HL-60 (cell line): ENCODE measurements at regions not wholly inside any gene's neighbourhood (a gene's known extent, or its start where the extent isn't known, plus 50 kb on each side); places are given as distances from the start of the nearest gene placed in this dataset.

Experiments used
- DNase-seq, 2 experiments: peaks; one replicate each; pipeline ENCODE4 v3.0.0-alpha.2; 2010 to 2020; ENCODE audit warnings: low read depth in 1 of 2, low spot score in 1 of 2
- H3K27ac ChIP-seq: fragments of 250-450 bp; sonication (Bioruptor Pico); replicated peaks from 2 replicates; pipeline ENCODE4 v1.5.1; 2020; ENCODE audit warnings: mild to moderate bottlenecking, moderate library complexity
- H3K27me3 ChIP-seq: fragments of 250-450 bp; sonication (Bioruptor Pico); 2 replicates; pipeline ENCODE4 v1.5.1; 2021; ENCODE audit warnings: mild to moderate bottlenecking, moderate library complexity; ENCODE audit not compliant: insufficient read depth, poor library complexity, severe bottlenecking
- H3K4me3 ChIP-seq: replicated peaks from 2 replicates; pipeline ENCODE4 v1.5.1; 2011; ENCODE audit warnings: mild to moderate bottlenecking, control low read depth, low read length; ENCODE audit not compliant: insufficient read depth
- GABPA ChIP-seq: IDR thresholded peaks from 2 replicates; pipeline ENCODE4 v1.6.1; 2012; ENCODE audit warnings: low read depth
- POLR2AphosphoS5 ChIP-seq: IDR thresholded peaks from 2 replicates; pipeline ENCODE4 v1.6.1; 2012; ENCODE audit warnings: low read depth
- SPI1 ChIP-seq: IDR thresholded peaks from 2 replicates; pipeline ENCODE4 v1.6.1; 2012; ENCODE audit warnings: low read depth, mild to moderate bottlenecking, borderline replicate concordance
- TF ChIP-seq, protein P1 (sequence below): IDR thresholded peaks from one replicate; pipeline ENCODE4 v1.5.1; 2011; ENCODE audit warnings: low read length, control low read depth, inconsistent platforms; ENCODE audit not compliant: insufficient read depth
- TF ChIP-seq, protein P2 (sequence below): IDR thresholded peaks from 2 replicates; pipeline ENCODE4 v1.6.1; 2012; ENCODE audit warnings: low read depth; ENCODE audit not compliant: insufficient replicate concordance

DNA sequence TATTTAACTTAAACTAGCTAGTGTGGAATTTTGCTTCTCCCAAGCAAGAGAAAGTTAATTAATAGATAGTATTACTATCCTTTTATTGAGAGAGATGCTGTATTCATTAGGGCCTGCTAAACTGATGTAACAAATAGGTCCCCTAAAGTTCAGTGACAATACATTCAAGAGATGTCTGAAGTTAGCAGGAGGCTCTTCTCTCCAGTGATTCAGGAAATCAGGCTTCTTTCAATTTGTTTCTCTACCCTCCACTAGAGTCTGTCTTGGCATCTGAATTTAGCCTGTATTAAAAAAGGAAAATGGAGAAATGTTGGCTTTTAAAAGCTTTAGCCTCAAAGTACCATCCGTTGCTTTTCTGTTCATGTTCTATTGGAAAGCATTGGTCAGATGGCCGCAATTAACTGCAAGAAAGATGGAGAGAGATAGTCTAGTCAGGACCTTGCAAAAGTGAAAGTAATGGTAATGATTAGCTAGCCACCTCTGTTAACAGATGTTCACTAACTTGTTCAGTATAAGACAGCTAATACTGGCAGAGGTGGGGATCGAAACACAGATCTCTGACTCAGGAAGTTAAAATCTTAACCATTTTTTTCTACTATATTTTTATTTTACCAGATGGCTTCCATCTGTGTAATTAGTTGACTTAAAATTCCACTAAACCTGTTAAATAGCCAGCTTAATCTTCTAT lies 786.8 kb downstream of the TMTC2 start:
- no peak overlapping the region for H3K4me3 ChIP-seq
- no peak for DNase-seq
- no peak overlapping the region for H3K27ac ChIP-seq
- H3K27me3 ChIP-seq: no peaks in the 10 kb centered on the region
- TF ChIP-seq, protein P1, sequence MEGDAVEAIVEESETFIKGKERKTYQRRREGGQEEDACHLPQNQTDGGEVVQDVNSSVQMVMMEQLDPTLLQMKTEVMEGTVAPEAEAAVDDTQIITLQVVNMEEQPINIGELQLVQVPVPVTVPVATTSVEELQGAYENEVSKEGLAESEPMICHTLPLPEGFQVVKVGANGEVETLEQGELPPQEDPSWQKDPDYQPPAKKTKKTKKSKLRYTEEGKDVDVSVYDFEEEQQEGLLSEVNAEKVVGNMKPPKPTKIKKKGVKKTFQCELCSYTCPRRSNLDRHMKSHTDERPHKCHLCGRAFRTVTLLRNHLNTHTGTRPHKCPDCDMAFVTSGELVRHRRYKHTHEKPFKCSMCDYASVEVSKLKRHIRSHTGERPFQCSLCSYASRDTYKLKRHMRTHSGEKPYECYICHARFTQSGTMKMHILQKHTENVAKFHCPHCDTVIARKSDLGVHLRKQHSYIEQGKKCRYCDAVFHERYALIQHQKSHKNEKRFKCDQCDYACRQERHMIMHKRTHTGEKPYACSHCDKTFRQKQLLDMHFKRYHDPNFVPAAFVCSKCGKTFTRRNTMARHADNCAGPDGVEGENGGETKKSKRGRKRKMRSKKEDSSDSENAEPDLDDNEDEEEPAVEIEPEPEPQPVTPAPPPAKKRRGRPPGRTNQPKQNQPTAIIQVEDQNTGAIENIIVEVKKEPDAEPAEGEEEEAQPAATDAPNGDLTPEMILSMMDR: no peak
- TF ChIP-seq POLR2AphosphoS5 (no peak), SPI1 (no peak), GABPA (no peak)
- TF ChIP-seq, protein P2, sequence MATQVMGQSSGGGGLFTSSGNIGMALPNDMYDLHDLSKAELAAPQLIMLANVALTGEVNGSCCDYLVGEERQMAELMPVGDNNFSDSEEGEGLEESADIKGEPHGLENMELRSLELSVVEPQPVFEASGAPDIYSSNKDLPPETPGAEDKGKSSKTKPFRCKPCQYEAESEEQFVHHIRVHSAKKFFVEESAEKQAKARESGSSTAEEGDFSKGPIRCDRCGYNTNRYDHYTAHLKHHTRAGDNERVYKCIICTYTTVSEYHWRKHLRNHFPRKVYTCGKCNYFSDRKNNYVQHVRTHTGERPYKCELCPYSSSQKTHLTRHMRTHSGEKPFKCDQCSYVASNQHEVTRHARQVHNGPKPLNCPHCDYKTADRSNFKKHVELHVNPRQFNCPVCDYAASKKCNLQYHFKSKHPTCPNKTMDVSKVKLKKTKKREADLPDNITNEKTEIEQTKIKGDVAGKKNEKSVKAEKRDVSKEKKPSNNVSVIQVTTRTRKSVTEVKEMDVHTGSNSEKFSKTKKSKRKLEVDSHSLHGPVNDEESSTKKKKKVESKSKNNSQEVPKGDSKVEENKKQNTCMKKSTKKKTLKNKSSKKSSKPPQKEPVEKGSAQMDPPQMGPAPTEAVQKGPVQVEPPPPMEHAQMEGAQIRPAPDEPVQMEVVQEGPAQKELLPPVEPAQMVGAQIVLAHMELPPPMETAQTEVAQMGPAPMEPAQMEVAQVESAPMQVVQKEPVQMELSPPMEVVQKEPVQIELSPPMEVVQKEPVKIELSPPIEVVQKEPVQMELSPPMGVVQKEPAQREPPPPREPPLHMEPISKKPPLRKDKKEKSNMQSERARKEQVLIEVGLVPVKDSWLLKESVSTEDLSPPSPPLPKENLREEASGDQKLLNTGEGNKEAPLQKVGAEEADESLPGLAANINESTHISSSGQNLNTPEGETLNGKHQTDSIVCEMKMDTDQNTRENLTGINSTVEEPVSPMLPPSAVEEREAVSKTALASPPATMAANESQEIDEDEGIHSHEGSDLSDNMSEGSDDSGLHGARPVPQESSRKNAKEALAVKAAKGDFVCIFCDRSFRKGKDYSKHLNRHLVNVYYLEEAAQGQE: no peak

DNA sequence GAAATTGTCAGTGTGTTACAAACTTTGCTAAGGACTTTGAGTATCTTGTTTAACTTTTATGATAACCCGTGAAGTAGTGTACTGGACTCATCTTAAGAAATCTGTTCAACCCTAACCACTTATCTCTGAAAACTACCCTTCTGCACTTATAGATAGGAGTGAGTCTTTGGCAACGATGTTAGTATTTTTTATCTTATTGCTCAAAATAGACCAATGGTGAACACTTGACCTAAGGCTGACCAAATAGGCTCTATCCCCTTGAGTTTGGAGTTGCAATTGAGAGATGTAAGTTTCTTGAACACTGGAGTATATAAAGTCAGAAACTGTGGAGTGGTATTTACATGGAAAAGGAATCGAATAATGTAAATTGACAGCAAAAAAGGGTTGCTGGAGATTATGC lies 786.1 kb downstream of the TMTC2 start:
- no peak overlapping the region for H3K4me3 ChIP-seq
- H3K27ac ChIP-seq: no peak overlapping the region
- TF ChIP-seq SPI1: no peak
- no peak for TF ChIP-seq GABPA
- TF ChIP-seq, protein P2: no peak
- TF ChIP-seq POLR2AphosphoS5: no peak
- TF ChIP-seq, protein P1: no peak
- no peaks in the 10 kb centered on the region for H3K27me3 ChIP-seq
- DNase-seq: no peak

DNA sequence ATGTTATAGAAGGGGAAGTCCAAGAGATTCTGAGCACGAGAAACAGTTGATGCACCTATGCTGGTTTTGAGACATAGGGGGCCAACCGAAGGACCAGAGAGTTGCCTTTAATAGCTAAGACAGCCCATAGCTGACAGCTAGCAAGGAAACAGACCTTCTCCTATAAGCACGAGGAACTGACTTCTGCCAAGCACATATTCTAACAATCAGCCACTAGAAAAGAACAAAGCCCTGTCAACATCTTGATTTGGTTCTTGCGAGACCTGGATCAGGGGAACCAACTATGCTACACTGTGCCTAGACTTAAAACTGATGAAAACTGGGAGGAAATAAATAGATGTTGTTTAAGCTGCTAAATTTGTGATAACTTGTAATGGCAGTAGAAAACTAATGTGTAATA lies 785.6 kb downstream of the TMTC2 start:
- Histone ChIP-seq H3K4me3 (no peak overlapping the region), H3K27ac (no peak overlapping the region), H3K27me3 (no peaks in the 10 kb centered on the region)
- DNase-seq: no peak
- TF ChIP-seq POLR2AphosphoS5: no peak
- TF ChIP-seq SPI1: no peak
- no peak for TF ChIP-seq GABPA
- TF ChIP-seq, protein P2: no peak
- TF ChIP-seq, protein P1: no peak
